ENCODE measurements at regions not wholly inside any gene's neighbourhood (a gene's known extent, or its start where the extent isn't known, plus 50 kb on each side); places are given as distances from the start of the nearest gene placed in this dataset.

- no peaks in the 10 kb centered on the region for H3K23me2 ChIP-seq (ENCODE audit: insufficient read length, low read depth, low read length, poor library complexity, severe bottlenecking)
- TF ChIP-seq, protein P1, sequence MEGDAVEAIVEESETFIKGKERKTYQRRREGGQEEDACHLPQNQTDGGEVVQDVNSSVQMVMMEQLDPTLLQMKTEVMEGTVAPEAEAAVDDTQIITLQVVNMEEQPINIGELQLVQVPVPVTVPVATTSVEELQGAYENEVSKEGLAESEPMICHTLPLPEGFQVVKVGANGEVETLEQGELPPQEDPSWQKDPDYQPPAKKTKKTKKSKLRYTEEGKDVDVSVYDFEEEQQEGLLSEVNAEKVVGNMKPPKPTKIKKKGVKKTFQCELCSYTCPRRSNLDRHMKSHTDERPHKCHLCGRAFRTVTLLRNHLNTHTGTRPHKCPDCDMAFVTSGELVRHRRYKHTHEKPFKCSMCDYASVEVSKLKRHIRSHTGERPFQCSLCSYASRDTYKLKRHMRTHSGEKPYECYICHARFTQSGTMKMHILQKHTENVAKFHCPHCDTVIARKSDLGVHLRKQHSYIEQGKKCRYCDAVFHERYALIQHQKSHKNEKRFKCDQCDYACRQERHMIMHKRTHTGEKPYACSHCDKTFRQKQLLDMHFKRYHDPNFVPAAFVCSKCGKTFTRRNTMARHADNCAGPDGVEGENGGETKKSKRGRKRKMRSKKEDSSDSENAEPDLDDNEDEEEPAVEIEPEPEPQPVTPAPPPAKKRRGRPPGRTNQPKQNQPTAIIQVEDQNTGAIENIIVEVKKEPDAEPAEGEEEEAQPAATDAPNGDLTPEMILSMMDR (conservative IDR thresholded peaks at IDR 0.05): no peak
- H3K27ac ChIP-seq (ENCODE audit: insufficient read length, low read depth, low read length): no peak overlapping the region
- H3K23ac ChIP-seq (ENCODE audit: insufficient read length, low read depth, low read length): no peak overlapping the region
- no peak overlapping the region for H2AK5ac ChIP-seq (ENCODE audit: insufficient read length, low read length)
- no peaks in the 10 kb centered on the region for H3K27me3 ChIP-seq (ENCODE audit: insufficient read depth, low read length)
- H3K9me3 ChIP-seq (ENCODE audit: control insufficient read depth, low read depth, low read length): no peaks in the 10 kb centered on the region
- no peaks in the 10 kb centered on the region for H4K20me1 ChIP-seq (ENCODE audit: control insufficient read depth, insufficient read depth, insufficient read length)
- no peak overlapping the region for H3K56ac ChIP-seq (ENCODE audit: insufficient read length, low read depth, low read length)
- no peak overlapping the region for H2AFZ ChIP-seq (ENCODE audit: low read length)
- no peak overlapping the region for H3K4ac ChIP-seq (ENCODE audit: low read depth, low read length)
- no peak overlapping the region for H4K8ac ChIP-seq (replicated peaks; ENCODE audit: insufficient read length, low read depth, low read length)
- no peaks in the 10 kb centered on the region for H3K27me3 Mint-ChIP-seq (ENCODE audit: low read depth)
- no peak overlapping the region for H3K14ac ChIP-seq (ENCODE audit: insufficient read depth, low read length)
- H3K9ac ChIP-seq (ENCODE audit: extremely low read depth, insufficient read length, low read length): no peak overlapping the region
- no peaks in the 10 kb centered on the region for H3K79me1 ChIP-seq (ENCODE audit: insufficient read depth, low read depth, low read length, poor library complexity, severe bottlenecking)
- 0 out of 4 replicates have a peak, but pooled peaks cover 0 to 3% of the 10 kb centered on the region in 2 experiments for H3K4me1 Mint-ChIP-seq
- no peak overlapping the region for H3K27ac Mint-ChIP-seq
- H4K91ac ChIP-seq (ENCODE audit: insufficient read length, low read depth, low read length): no peak overlapping the region
- WGBS (ENCODE audit: extremely low coverage, insufficient read length, low lambda C conversion rate): no CpG with 5 or more reads among the region's 1 CpG
- no peak overlapping the region for H3K4me3 Mint-ChIP-seq
- no peak overlapping the region for H2BK120ac ChIP-seq (ENCODE audit: low read depth, low read length, poor library complexity, severe bottlenecking)
- H3K18ac ChIP-seq (ENCODE audit: insufficient read length, low read depth, low read length): no peak overlapping the region
- no peak overlapping the region for H2BK12ac ChIP-seq (ENCODE audit: insufficient read length, low read depth, low read length)
- no peak overlapping the region for H2BK20ac ChIP-seq (ENCODE audit: low read depth, low read length, poor library complexity, severe bottlenecking)
- H3K4me1 ChIP-seq (ENCODE audit: insufficient read depth, low read length): no peaks in the 10 kb centered on the region
- no peak for DNase-seq
- H4K5ac ChIP-seq (ENCODE audit: insufficient read length, low read depth, low read length): no peak overlapping the region
- H3K36me3 Mint-ChIP-seq (ENCODE audit: insufficient read depth in 1 of 3, low read depth in 3 of 3): no peaks in the 10 kb centered on the region
- no peak overlapping the region for H2BK5ac ChIP-seq (ENCODE audit: insufficient read length, low read length)
- H2BK15ac ChIP-seq (ENCODE audit: low read depth, low read length): no peak overlapping the region
- no peaks in the 10 kb centered on the region for H3K79me2 ChIP-seq (ENCODE audit: insufficient read depth, low read length)
- H3K4me2 ChIP-seq (ENCODE audit: insufficient read depth, insufficient read length, low read length): no peak overlapping the region
- no peak overlapping the region for H3T11ph ChIP-seq (ENCODE audit: low read length)
- H3K9me3 Mint-ChIP-seq: no peaks in the 10 kb centered on the region
These were observed 390.7 kb upstream of the ADGRL3 start for GRCh38 chr4:60809486-60809800.

Data from H9 (cell line).